ENCODE measurements at regions not wholly inside any gene's neighbourhood (a gene's known extent, or its start where the extent isn't known, plus 50 kb on each side); places are given as distances from the start of the nearest gene placed in this dataset.
"Not testable (repeated sequence)": the region's sequence is repeated elsewhere in the genome, so short reads cannot be mapped to it uniquely, and the experiment has no call there.

DNA sequence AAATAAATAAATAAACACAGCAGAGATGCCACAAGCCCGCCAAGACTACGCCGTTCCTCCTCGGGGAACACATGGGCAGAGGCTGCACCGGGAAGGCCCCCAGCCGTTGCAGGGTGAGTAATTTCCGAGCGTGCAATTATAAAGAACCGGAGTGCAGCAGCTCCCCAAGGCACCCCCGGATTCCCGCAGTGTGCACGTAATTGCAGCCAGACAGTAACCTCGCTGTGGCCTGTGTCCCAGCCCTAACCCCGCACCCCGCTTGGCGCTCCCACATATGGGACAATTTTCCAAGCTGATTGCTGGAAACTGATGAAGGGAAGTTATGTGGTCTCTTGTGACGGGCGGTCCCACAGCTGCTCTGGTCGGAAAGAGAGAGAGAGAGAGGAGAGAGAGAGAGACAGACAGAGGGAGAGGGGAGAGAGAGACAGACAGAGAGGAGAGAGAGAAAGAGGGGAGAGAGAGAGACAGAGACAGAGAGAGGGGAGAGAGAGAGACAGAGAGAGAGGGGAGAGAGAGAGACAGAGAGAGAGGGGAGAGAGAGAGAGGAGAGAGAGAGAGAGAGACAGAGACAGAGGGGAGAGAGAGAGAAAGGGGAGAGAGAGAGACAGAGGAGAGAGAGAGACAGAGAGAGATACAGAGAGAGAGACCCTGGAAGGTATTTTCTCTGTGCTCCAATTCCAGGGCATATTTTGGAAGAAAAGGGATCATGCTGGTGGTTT lies 275.4 kb downstream of the SHOX start:
- DNase-seq (ENCODE audit: low read depth in 2 of 2): no peak

- DNase-seq (ENCODE audit: low read depth in 2 of 2): no peak
These were observed 272.5 kb downstream of the SHOX start for GRCh38 chrX:903116-903515.

DNA sequence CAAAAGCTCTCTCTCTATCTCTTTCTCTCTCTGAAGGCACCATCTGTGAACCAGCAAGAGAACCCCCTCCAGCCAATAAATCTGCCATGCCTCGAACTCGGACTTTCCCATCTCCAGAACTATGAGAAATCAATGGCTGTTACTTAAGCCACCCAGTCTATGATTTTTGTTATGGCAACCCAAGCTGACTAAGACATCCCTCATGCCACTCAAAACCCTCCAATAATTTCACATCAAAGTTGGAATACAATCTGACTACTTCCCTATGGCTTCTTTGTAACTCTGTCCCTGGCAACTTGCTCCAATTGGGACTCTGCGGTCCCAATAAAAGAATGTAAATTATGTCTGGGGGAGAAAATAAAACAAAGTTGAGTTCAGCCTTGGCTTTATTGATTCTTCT lies 265.7 kb downstream of the SHOX start:
- no peak for DNase-seq (ENCODE audit: low read depth in 2 of 2)

DNA sequence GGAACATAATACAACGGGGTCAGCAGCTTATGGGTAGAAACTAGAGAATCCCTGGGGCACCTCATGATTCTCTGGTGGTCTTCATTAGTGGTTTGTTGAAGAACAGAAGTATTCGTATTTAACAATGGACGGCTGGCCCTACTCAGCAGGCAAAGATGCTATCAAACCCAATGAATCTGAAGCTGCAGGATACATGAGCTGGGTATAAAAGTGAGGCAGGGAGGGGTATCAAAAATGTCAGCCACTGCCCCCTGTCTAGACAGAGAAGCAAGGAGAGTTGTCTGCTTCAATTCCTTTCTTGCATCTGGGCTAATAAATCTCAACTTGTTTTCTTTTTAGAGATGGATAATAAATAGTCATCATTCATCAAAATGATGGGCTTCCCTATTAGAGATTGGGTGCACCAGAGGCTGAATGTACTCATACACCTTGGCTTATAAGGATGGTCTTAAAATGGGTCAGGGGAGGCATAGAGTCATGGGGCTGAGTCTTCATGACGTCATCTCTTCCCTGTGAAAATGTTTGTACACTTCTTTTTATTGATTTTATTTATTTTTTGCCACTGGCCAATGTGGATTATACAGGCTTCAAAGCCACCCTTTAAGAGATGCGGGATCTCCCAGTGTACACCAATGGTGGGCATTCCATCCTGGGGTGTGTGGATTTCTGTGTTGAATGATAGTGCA lies 259.5 kb downstream of the SHOX start:
- no peak for DNase-seq (ENCODE audit: low read depth in 2 of 2)

GRCh38 chrX:887724-888123 lies 257.1 kb downstream of the SHOX start:
- DNase-seq (ENCODE audit: low read depth in 2 of 2): not testable (repeated sequence)

GRCh38 chrX:883588-883987 lies 253.0 kb downstream of the SHOX start:
- DNase-seq (ENCODE audit: low read depth in 2 of 2): no peak

DNA sequence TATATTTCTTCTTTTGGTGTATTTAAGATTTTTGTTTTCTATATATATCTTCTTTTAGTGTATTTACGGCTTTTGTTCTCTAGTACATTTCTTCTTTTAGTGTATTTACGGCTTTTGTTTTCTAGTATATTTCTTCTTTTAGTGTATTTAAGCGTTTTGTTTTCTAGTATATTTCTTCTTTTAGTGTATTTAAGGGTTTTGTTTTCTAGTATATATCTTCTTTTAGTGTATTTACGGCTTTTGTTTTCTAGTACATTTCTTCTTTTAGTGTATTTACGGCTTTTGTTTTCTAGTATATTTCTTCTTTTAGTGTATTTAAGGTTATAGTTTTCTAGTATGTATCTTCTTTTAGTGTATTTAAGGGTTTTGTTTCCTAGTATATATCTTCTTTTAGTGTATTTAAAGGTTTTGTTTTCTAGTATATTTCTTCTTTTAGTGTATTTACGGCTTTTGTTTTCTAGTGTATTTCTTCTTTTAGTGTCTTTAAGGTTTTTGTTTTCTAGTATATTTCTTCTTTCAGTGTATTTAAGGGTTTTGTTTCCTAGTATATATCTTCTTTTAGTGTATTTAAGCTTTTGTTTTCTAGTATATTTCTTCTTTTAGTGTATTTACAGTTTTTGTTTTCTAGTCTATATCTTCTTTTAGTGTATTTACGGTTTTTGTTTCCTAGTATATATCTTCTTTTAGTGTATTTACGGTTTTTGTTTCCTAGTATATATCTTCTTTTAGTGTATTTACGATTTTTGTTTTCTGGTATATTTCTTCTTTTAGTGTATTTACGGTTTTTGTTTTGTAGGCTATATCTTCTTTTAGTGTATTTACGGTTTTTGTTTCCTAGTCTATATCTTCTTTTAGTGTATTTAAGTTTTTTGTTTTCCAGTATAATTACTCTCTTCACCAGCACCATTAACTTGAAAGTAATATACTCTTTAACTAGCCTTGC lies 249.4 kb downstream of the SHOX start:
- not testable (repeated sequence) for DNase-seq (ENCODE audit: low read depth in 2 of 2)

DNA sequence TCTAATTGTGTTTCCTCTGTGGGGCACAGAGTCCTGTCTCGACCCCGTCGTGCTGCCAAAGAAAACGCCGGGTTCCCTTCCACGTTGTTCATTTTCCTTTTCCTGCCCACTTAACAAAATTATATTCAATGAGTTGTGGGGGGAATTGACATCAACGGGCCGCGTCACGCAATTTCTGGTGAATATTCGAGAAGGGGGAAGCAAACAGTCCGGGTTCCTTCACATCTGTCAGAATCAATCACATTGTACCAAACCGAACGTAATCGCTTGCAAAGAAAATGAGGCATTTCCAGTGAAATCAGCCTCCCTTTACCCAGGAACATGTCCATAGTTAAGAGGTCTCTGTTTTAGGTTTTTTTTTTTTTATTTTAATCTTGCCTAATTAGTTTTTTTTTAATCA lies 243.5 kb downstream of the SHOX start:
- DNase-seq (ENCODE audit: low read depth in 2 of 2): no peak

- no peak for DNase-seq (ENCODE audit: low read depth in 2 of 2)
These were observed 242.4 kb downstream of the SHOX start for GRCh38 chrX:873016-873415.

GRCh38 chrX:872090-872489 lies 241.5 kb downstream of the SHOX start:
- no peak for DNase-seq (ENCODE audit: low read depth in 2 of 2)

- no peak for DNase-seq (ENCODE audit: low read depth in 2 of 2)
These were observed 241.0 kb downstream of the SHOX start for GRCh38 chrX:871626-872025.

- DNase-seq (ENCODE audit: low read depth in 2 of 2): no peak
These were observed 237.5 kb downstream of the SHOX start for GRCh38 chrX:867966-868647.

DNA sequence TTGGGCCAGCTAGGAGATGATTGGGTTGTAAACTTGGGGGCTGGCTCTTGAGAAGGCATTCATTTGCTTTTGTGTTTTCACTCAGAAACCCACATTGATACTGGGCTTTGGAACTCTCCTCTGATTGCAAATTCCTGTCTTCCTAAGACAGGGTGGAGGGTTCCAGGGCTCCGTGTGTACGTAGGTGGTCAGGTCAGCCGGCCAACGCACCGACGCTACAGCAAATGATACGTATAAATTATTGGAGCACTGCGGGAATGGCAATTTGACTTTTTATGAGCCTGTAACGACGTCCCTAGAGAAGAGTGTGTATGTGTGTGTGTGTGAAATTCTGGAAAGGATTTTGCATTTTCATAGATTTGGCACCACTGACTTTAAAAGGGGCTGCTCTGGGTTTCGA lies 236.9 kb downstream of the SHOX start:
- no peak for DNase-seq (ENCODE audit: low read depth in 2 of 2)

DNA sequence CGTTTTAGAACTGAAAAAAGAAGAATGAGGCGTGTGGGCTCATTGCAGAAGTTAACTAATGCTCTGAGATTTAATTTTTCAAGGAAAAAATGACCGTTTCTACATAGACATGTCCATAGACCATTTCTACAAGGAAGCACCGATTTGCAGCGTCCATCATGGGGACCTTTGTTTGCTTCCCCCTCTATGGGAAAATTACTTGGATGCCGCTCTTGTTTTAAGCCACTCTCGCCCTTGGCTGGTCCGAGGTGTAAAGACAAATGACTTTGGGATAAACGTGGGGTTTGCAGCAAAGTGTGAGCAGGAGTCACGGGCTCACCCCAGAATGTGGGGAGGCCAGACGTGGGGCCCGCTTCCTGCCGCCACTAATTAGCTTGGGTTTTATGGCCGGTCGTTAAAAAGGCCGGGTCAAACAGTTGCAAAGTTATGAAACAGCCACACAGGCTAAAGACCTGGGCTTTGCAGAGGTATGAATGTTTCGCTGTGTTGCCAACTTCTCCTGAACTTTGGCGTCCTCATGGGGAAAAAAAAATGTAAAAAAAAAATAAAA lies 235.9 kb downstream of the SHOX start:
- no peak for DNase-seq (ENCODE audit: low read depth in 2 of 2)

DNA sequence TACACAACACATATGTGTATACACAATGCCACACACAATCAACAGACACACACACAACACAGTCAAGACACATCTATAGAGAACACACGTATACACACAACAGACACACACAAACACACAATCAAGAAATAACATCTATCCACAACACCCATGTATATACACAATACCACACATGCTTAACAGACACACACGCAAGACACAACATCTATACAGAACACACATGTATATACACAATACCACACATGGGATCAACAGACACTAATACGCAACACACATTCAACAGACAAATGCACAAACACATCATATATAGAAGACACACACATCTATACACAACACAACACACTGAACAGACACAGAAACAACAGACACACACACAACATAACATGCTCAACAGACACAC lies 234.8 kb downstream of the SHOX start:
- DNase-seq (ENCODE audit: low read depth in 2 of 2): no peak

GRCh38 chrX:861921-862320 lies 231.3 kb downstream of the SHOX start:
- no peak for DNase-seq (ENCODE audit: low read depth in 2 of 2)

DNA sequence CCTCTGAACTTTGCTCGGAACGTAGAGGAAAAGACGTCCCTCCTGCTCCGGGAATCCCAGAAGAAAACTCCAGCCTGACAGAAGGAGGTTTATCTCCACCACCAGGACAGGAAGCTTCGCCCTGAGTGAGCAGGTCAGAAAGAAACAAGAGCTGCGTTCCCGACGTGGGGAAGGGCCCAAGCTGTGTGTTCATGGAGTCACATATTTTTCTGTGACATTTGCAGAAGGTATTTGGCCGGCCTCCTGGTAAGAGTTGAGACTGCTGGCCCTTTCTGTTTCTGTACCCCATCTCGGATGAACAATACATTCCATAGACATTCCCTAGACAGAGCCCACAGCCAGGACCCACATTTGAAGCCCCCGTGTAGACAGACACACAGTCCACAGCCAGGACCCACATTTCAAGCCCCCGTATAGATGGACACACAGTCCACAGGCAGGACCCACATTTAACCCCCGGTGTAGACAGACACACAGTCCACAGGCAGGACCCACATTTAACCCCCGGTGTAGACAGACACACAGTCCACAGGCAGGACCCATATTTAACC lies 230.8 kb downstream of the SHOX start:
- no peak for DNase-seq (ENCODE audit: low read depth in 2 of 2)

GRCh38 chrX:859329-859728 lies 228.7 kb downstream of the SHOX start:
- DNase-seq (ENCODE audit: low read depth in 2 of 2): no peak

DNA sequence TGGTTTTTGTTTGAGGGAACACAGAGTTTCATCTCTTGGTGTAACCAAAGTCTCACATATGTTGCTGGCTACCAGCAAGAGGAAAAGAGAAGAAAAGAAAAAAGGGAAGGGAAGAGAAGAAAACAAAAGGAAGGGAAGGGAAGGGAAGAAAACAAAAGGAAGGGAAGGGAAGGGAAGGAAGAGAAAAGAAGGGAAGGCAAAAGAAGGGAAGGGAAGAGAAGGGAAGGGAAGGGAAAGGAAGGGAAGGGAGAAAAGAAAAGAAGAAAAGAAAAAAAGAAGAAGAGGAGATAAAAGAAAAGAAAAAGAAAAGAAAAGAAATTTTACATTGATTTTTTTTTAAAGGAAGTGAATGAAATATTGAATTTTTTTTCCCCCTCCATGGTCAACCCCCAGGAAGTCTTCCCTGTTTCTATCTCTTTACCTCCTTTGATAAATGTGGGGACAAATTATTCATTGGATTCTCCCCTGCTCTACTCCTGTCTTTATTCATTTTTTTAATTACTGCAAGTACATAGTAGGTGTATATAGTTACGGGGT lies 228.0 kb downstream of the SHOX start:
- DNase-seq (ENCODE audit: low read depth in 2 of 2): no peak

DNA sequence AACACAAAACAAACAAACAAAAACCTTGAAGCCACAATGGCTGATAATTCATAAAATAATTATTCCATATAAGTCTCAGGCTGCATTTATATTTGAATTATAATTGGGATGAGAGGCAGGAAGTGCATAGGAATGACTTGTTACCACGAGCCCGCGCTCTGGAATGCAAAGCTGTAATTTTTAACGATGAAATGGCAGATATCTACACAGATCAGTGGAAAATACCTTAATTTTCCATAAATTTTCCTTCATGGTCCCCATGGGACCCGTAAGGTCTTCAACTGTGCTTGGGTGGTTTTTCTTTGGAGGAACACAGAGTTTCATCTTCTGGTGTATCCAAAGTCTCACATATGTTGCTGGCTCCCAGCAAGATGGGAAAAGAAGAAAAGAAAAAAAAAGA lies 226.8 kb downstream of the SHOX start:
- no peak for DNase-seq (ENCODE audit: low read depth in 2 of 2)

Measured in lung microvascular endothelial cell (primary cell).